SH-SY5Y (cell line): ENCODE measurements at regions not wholly inside any gene's neighbourhood (a gene's known extent, or its start where the extent isn't known, plus 50 kb on each side); places are given as distances from the start of the nearest gene placed in this dataset.

ENCODE experiments used
- GATA2 ChIP-seq: IDR thresholded peaks from 2 replicates; pipeline ENCODE4 v1.6.1; 2011; ENCODE audit warnings: mild to moderate bottlenecking, low read depth, low read length
- GATA3 ChIP-seq: IDR thresholded peaks from 2 replicates; pipeline ENCODE4 v1.6.1; 2011; ENCODE audit warnings: low read depth, mild to moderate bottlenecking, low read length, moderate library complexity

GRCh38 chr11:110912437-110912836, 200.2 kb upstream of the ARHGAP20 start:
- TF ChIP-seq GATA2 (no peak), GATA3 (no peak)
